ENCODE measurements at regions not wholly inside any gene's neighbourhood (a gene's known extent, or its start where the extent isn't known, plus 50 kb on each side); places are given as distances from the start of the nearest gene placed in this dataset.

GRCh38 chr5:89478851-89479250 lies 595.9 kb upstream of the MEF2C start:
- no peaks in the 10 kb centered on the region for H3K36me3 ChIP-seq (ENCODE audit: control insufficient read depth, insufficient read depth, low read length)
- POLR2A ChIA-PET = no interaction called here
- no peak for TF ChIP-seq CTCF (IDR thresholded peaks at IDR 0.05; ENCODE audit: insufficient read depth, low read depth, low read length)
- H3K27me3 ChIP-seq (ENCODE audit: control insufficient read depth, insufficient read depth, low read length) = no peaks in the 10 kb centered on the region
- CTCF ChIA-PET = interaction anchor here (1.3 kb wide), 1 partner anchor 9 kb away, joined by 3 read pairs; no protein-coding TSS in a partner anchor
- no peak overlapping the region for H3K4me3 ChIP-seq (ENCODE audit: low read depth, low read length)
- no peak for DNase-seq (ENCODE audit: low read depth)

- ChIA-PET CTCF (interaction anchor here (0.5 to 0.6 kb wide), 2 partner anchors 89 to 219 kb away, joined by 3 to 4 read pairs; no protein-coding TSS in a partner anchor), POLR2A (no interaction called here)
- Histone ChIP-seq H3K36me3 (ENCODE audit: control insufficient read depth, insufficient read depth, low read length) (no peaks in the 10 kb centered on the region), H3K27me3 (ENCODE audit: control insufficient read depth, insufficient read depth, low read length) (no peaks in the 10 kb centered on the region), H3K4me3 (ENCODE audit: low read depth, low read length) (no peak overlapping the region)
- TF ChIP-seq CTCF (IDR thresholded peaks at IDR 0.05; ENCODE audit: insufficient read depth, low read depth, low read length) = no peak
- DNase-seq (ENCODE audit: low read depth) = no peak
These were observed 590.2 kb upstream of the MEF2C start for GRCh38 chr5:89473196-89473595.

GRCh38 chr5:89471541-89471940 lies 588.6 kb upstream of the MEF2C start:
- DNase-seq (ENCODE audit: low read depth) = peak; percentile 44
- CTCF ChIA-PET = interaction anchor here (1.1 kb wide), 1 partner anchor 742 kb away, joined by 3 read pairs; no protein-coding TSS in a partner anchor
- POLR2A ChIA-PET = no interaction called here
- no peak overlapping the region for H3K4me3 ChIP-seq (ENCODE audit: low read depth, low read length)
- H3K36me3 ChIP-seq (ENCODE audit: control insufficient read depth, insufficient read depth, low read length) = no peaks in the 10 kb centered on the region
- H3K27me3 ChIP-seq (ENCODE audit: control insufficient read depth, insufficient read depth, low read length) = no peaks in the 10 kb centered on the region
- TF ChIP-seq CTCF (IDR thresholded peaks at IDR 0.05; ENCODE audit: insufficient read depth, low read depth, low read length) = no peak

GRCh38 chr5:89471115-89471514 lies 588.1 kb upstream of the MEF2C start:
- no peak overlapping the region for H3K4me3 ChIP-seq (ENCODE audit: low read depth, low read length)
- no peaks in the 10 kb centered on the region for H3K36me3 ChIP-seq (ENCODE audit: control insufficient read depth, insufficient read depth, low read length)
- ChIA-PET CTCF (interaction anchor here (1.1 kb wide), 1 partner anchor 741 kb away, joined by 3 read pairs; no protein-coding TSS in a partner anchor), POLR2A (no interaction called here)
- no peak for TF ChIP-seq CTCF (IDR thresholded peaks at IDR 0.05; ENCODE audit: insufficient read depth, low read depth, low read length)
- no peak for DNase-seq (ENCODE audit: low read depth)
- H3K27me3 ChIP-seq (ENCODE audit: control insufficient read depth, insufficient read depth, low read length) = no peaks in the 10 kb centered on the region

- Histone ChIP-seq H3K36me3 (ENCODE audit: control insufficient read depth, insufficient read depth, low read length) (no peaks in the 10 kb centered on the region), H3K27me3 (ENCODE audit: control insufficient read depth, insufficient read depth, low read length) (no peaks in the 10 kb centered on the region), H3K4me3 (ENCODE audit: low read depth, low read length) (no peak overlapping the region)
- ChIA-PET CTCF (no interaction called here), POLR2A (no interaction called here)
- no peak for TF ChIP-seq CTCF (IDR thresholded peaks at IDR 0.05; ENCODE audit: insufficient read depth, low read depth, low read length)
- DNase-seq (ENCODE audit: low read depth) = no peak
These were observed 587.7 kb upstream of the MEF2C start for GRCh38 chr5:89470658-89471057.

Measured in BJ (cell line).